ENCODE measurements at regions not wholly inside any gene's neighbourhood (a gene's known extent, or its start where the extent isn't known, plus 50 kb on each side); places are given as distances from the start of the nearest gene placed in this dataset.

GRCh38 chr4:155564880-155565279 lies 101.8 kb upstream of the GUCY1A1 start:
- TF ChIP-seq CTCF (IDR thresholded peaks at IDR 0.05; ENCODE audit: insufficient read depth, low read depth, low read length) = no peak
- DNase-seq (ENCODE audit: low read depth) = no peak
- no peak overlapping the region for H3K4me3 ChIP-seq (ENCODE audit: low read depth, low read length)

DNA sequence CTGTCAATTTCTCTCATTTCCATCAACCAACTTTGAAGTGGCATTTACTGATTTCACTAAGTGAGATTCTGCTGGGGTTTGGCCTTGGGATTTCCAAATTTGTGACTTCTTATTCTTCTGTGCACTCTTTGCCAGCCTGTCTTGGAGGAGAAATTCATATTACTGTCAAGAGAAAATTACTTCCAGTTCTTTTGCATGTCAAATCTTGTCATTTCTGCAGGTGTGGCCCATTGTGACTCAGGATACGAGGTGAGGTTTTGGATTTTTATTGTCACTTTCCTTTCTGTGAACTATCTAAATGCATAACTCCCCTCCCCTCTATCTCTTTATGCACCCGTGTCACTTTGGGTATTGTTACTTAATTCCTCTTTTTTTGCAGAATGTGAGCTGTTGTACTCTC lies 102.6 kb upstream of the GUCY1A1 start:
- TF ChIP-seq CTCF (IDR thresholded peaks at IDR 0.05; ENCODE audit: insufficient read depth, low read depth, low read length) = no peak
- no peak overlapping the region for H3K4me3 ChIP-seq (ENCODE audit: low read depth, low read length)
- DNase-seq (ENCODE audit: low read depth) = no peak

DNA sequence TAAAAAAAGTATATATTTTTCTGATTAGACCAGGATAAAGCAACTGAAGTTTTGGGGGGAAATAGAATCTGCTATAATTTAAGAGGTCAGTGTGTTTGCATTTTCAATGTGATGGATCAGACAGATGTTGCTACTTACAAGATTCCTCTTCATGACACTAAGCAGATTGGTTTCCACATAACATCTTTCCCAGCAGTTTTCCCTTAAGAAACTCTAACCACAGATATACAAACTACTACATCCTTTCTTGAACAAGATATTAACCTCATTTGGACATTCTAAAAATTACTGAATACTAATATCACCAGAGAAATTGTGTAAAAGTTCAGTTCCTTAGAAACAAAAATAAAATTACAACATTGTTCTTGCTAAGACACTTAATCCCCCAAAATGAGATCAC lies 106.7 kb upstream of the GUCY1A1 start:
- TF ChIP-seq CTCF (IDR thresholded peaks at IDR 0.05; ENCODE audit: insufficient read depth, low read depth, low read length) = no peak
- DNase-seq (ENCODE audit: low read depth) = peak; percentile 90
- H3K4me3 ChIP-seq (ENCODE audit: low read depth, low read length) = no peak overlapping the region

DNA sequence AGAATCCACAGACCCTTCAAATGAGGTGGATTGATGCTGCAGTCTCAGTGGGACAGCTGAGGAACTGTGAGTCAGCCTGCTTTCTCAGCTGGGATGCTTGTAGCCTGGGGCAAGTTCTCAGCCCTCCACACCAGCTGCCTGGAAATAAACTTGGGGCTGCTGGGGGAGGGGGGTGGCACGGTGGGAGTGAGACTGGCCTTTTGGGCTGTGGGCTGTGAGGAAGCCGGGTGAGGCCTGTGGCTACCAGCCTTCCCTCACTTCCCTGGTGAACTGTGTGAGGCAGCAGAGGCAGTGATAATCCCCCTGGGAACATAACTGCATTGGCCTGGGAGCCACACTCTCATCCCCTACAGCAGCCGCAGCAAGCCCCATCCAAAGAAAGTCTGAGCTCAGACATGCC lies 114.5 kb upstream of the GUCY1A1 start:
- DNase-seq (ENCODE audit: low read depth) = peak; percentile 40
- TF ChIP-seq CTCF (IDR thresholded peaks at IDR 0.05; ENCODE audit: insufficient read depth, low read depth, low read length) = no peak
- no peak overlapping the region for H3K4me3 ChIP-seq (ENCODE audit: low read depth, low read length)

- no peak for TF ChIP-seq CTCF (IDR thresholded peaks at IDR 0.05; ENCODE audit: insufficient read depth, low read depth, low read length)
- H3K4me3 ChIP-seq (ENCODE audit: low read depth, low read length) = no peak overlapping the region
- no peak for DNase-seq (ENCODE audit: low read depth)
Observed at GRCh38 chr4:155548173-155548572, 118.5 kb upstream of the GUCY1A1 start.

DNA sequence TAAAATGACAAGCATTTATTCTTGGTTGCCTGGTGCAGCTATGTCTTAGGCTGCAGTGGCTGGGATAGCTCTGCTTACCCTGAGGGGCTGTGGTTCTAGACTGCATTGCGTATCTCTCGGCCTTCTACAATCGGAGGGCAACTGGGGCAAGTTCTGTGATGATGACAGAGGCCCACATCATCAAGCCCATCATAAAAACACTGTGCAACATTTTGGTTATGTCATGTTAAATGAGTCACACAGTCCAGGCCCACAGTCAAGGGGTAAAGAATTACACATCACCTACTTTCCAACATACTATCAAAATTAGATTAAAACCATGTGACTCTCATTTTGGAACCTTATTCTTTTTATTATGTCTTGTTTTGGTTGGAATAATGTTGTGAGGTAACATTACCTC lies 120.2 kb upstream of the GUCY1A1 start:
- no peak for DNase-seq (ENCODE audit: low read depth)
- no peak overlapping the region for H3K4me3 ChIP-seq (ENCODE audit: low read depth, low read length)
- TF ChIP-seq CTCF (IDR thresholded peaks at IDR 0.05; ENCODE audit: insufficient read depth, low read depth, low read length) = no peak

DNA sequence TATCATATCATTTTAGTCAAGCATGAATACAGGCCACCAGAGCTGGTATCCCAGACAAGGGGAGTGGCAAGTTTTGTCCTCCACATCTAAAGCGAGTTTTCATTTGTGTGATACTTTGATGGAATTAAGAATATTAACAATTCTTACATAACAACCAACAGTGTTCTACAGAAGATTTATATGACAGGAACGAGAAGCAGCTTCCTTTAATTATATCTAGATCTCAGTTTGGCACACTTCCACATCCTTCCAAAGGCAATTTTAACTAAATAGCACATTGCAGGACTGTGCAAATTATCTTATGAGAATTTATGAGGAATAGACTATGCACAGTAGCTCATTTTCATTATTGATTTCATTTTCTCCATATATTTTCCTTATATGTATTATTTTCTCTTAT lies 121.2 kb upstream of the GUCY1A1 start:
- no peak for DNase-seq (ENCODE audit: low read depth)
- H3K4me3 ChIP-seq (ENCODE audit: low read depth, low read length) = no peak overlapping the region
- no peak for TF ChIP-seq CTCF (IDR thresholded peaks at IDR 0.05; ENCODE audit: insufficient read depth, low read depth, low read length)
